ENCODE measurements at regions not wholly inside any gene's neighbourhood (a gene's known extent, or its start where the extent isn't known, plus 50 kb on each side); places are given as distances from the start of the nearest gene placed in this dataset.
"Not testable (repeated sequence)": the region's sequence is repeated elsewhere in the genome, so short reads cannot be mapped to it uniquely, and the experiment has no call there.

- no peak for DNase-seq
These were observed 226.0 kb upstream of the PTGER4 start for GRCh38 chr5:40453689-40454088.

DNA sequence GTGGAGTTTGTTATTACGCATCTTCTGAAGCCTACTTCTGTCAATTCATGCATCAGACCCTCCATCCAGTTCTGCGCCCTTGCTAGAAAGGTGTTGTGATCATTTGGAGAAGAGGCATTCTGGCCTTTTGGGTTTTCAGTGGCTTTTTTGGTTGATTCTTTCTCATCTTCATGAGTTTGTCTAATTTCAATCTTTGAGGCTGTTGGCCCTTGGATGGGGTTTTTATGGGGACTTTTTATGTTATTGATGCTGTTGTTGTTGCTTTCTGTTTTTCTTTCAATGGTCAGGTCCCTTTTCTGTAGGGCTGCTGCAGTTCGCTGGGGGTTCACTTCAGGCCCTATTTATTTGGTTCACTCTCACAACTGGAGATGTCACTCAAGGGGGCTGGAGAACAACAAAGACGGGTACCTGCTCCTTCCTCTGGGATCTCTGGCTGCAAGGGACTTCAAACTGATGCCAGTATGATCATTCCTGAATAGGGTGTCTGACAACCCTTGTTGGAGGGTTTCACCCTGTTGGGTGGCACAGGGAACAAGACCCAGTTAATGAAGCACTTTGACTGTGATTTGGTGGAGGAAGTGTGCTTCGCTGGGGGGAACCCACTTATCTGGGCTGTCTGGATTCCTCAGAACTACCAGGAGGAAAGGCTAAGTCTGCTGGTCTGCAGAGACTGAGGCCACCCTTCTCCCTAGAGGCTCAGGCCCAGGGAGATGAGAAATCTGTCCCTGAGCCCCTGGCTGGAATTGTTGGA, 226.7 kb upstream of the PTGER4 start:
- DNase-seq = no peak

DNA sequence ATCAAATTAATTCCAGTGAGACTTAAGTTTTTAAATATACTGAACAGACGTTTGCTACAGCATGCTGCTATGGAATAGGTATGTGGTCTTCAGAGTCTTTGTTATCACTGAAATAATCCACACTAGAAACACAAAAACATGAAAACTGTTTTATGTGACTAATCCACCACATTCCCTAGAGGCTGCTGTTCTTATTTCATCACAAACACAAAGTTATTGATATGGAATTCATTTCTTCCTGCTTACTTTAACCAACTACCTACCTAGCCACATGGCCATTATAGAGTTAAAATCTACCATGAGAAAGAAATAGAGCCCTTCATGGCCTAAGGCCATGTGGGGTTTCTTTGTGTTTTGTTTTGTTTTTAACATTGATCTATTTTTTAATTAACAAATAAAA, 232.3 kb upstream of the PTGER4 start:
- no peak for DNase-seq

DNA sequence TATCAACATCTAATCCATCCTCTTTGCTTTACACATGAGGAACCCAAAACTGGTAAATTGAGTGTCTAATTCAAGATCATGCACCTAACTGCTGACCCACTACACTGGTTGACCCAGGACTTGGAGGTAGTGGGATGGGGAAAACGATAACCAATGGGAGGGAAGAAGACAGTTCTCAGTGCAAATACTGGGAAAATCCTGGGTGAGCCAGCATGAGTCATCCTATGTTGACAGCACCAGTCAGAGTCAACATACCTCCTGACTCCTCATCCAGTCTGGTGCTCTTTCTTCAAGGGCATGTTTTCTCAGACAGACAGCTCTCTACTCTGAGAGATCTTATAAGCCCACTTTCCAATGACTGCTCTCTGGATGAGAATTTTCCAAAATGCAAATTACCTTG, 232.8 kb upstream of the PTGER4 start:
- peak; percentile 38 for DNase-seq

- DNase-seq = no peak
These were observed 237.4 kb upstream of the PTGER4 start for GRCh38 chr5:40442346-40442745.

GRCh38 chr5:40441733-40442132, 238.0 kb upstream of the PTGER4 start:
- no peak for DNase-seq

DNA sequence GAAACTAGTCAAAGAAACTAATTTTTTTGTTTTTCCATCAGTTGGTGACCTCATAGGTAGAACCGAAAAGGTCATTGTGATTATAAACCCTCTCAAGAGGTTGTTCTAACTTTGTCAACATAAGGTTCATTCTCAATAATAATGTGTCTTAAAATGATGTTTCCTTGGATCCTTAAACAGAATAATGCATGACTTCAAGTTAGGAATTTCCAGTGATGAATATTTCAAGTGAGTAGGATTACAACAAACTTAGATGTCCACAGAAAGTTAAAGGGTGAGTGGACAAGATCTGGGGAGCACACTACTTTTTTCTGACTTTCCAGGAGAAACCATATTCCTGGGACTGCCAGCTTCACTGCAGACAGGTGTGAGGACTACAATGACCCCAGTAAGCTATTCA, 239.0 kb upstream of the PTGER4 start:
- DNase-seq = no peak

GRCh38 chr5:40439103-40439502, 240.6 kb upstream of the PTGER4 start:
- DNase-seq = not testable (repeated sequence)

GRCh38 chr5:40438646-40439045, 241.1 kb upstream of the PTGER4 start:
- not testable (repeated sequence) for DNase-seq

GRCh38 chr5:40437452-40437861, 242.3 kb upstream of the PTGER4 start:
- DNase-seq = peak; percentile 33

DNA sequence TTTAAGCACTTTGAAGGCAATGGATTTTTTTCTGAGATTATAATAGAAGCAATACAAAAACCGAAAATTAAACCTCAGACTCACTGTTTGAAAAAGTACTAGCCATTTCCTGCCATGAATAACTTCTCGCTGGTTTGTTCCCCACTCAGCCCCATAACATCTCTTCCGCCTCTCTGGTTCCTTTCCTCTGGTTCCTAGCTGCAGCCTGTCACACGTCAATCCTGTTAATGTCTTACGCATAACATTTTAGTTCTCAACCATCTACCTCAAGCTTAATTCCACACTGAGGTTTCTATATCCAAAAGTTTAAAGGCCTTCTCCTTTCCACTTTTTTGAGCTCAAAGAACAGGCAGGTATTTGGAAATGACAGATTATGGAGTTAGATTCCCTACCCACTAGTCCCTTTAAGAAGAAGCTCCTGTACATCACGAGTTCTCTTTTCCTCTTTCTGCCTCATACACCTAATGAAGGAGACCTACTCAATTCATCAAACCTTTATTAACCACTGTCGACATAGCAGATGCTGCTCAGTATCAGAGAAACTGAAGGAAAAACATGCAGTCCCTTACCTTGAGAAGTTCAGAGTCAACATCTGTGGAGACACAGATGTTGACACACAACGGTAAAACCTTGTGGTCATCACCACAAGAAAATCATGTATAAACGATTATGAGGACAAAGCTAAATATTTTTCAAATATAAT, 243.0 kb upstream of the PTGER4 start:
- no peak for DNase-seq

GRCh38 chr5:40435706-40436105, 244.0 kb upstream of the PTGER4 start:
- not testable (repeated sequence) for DNase-seq

DNA sequence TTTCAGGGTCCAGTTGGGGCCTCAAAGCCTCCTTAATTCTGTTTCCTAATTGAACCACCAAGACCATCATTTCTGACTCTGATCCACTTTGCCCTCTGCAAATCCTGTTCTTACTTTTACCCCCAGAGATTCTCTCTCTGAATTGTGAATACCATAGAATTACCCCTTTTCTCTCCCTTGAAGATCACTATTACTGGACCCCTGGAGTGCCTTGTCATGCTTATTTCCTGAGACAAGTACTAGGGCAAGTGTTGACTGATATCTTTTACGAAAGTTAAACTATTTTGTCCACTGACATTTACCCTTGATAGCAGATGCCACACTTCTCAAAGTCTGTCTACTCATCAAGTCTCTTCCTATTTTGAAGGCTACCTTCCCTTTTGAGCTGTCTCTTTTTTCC, 246.9 kb upstream of the PTGER4 start:
- no peak for DNase-seq

DNA sequence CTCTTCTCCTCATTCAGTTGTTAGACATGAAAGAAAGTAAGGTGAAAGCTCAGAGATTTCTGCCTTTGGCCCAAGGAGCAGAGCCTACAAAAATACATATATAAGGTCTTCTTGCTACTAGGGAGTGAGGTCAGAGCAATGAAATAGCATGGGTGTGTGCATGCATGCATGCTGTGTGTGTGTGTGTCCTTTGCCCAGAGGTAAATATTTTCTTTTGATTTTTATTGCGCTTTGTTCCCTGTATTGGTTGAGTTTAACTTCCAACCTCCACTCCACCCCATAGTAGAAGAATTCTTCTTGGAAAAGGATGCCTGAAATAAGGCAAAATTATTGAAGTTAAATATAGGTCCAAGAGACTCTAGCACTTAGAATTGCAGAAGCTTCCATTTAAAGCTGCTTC, 248.0 kb upstream of the PTGER4 start:
- no peak for DNase-seq

DNA sequence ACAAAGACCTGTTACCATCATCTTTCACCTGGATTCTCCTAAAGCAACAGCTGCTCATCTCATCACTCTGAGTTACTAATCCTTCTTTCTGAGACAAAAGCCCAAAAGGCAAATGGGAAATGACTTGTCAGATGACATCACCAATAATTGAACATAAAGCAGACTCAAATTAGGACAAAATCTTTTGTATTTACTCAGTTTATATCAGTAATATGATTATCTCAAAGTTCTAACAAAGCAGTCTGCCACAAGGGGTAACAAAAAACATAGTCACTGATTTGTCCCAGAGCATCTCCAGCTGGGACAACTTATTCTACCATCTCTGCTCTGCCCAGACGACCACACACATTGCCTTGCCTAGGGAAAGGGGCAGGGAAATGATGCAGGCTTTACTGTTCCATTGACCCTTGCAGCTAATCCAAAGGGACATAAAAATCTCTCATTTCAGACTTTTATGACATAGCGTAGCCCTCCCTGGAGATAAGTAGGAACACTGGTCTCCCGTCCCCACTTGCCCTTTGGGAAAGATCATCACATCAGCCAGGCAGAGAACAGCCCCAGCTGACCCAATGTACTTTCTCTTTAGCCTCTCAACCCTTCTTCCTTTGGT, 249.5 kb upstream of the PTGER4 start:
- no peak for DNase-seq

GRCh38 chr5:40429258-40430100, 250.2 kb upstream of the PTGER4 start:
- peak; percentile 88 for DNase-seq

GRCh38 chr5:40428815-40429214, 250.9 kb upstream of the PTGER4 start:
- no peak for DNase-seq

DNA sequence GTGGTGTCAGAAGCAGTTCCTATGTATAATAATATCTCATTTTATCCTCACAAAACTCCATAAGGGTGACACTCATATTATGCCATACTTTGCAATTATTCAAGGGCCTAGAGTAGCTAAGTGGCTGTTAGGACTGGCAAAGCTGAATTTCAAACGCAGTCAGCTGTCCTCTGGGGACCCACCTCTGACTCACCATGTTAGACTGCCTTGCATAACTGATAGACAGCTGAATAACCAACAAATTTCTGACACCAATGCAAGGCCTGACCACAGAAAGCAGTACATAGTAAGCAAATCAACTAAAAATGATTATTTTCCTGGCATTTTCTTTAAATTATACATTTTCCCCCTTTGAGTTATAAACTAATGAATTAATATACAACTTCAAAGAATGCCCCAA, 251.6 kb upstream of the PTGER4 start:
- DNase-seq = peak; percentile 69

- not testable (repeated sequence) for DNase-seq
These were observed 262.5 kb upstream of the PTGER4 start for GRCh38 chr5:40417046-40417810.

DNA sequence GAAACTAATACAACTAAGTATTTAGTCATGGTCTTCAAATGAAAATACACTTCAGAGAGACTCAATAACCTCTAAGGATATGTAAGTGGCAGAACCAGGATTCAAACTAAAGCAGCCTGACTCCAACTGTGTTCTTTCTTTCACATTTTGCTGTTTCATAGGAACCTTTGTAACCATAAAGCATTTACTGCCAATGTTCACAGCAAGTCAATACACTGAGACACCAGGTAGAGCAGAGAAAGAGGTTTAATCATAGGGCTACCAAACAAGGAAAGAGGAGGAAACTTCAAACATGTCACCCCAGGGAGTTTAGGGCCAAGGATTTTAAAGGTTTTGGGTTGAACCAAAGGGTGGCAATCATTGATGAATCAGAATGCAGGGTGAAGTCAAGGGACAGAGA, 263.1 kb upstream of the PTGER4 start:
- no peak for DNase-seq

DNA sequence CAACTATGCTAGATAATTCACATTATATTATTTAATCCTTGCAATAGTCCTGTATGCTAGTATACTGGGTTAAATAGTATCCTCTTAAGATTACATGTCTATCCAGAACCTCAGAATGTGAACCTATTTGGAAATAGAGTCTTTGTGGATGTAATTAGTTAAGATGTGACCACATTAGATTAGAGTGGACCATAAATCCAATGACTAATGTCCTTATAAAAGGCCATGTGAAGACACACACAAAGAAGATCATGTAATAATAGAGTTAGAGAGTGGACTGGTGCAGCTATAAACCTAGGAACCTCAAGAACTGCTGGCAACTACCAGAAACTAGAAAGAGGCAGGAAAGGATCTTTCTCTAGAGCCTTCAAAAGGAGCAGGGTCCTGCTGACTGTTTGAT, 263.6 kb upstream of the PTGER4 start:
- no peak for DNase-seq

DNA sequence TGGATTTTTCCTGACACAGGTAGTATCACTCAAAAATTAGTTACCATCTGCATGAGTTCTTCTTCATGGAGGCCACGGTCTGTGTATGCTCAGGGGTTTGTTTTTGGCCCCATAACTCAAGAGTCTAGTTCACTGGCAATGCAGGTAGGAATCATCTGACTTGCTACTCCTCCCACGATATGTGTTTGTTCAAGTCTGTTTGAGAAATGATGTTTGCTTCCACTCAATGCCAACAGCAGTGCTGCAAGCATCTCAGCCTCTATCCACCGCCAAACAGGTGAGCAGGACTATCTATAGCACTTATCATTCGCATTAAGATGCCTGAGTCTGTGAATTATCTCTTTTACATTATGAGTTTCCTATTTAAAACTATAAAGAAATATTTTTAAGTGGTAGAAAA, 264.8 kb upstream of the PTGER4 start:
- no peak for DNase-seq
